ENCODE measurements at regions not wholly inside any gene's neighbourhood (a gene's known extent, or its start where the extent isn't known, plus 50 kb on each side); places are given as distances from the start of the nearest gene placed in this dataset.
"Not testable (repeated sequence)": the region's sequence is repeated elsewhere in the genome, so short reads cannot be mapped to it uniquely, and the experiment has no call there.

DNA sequence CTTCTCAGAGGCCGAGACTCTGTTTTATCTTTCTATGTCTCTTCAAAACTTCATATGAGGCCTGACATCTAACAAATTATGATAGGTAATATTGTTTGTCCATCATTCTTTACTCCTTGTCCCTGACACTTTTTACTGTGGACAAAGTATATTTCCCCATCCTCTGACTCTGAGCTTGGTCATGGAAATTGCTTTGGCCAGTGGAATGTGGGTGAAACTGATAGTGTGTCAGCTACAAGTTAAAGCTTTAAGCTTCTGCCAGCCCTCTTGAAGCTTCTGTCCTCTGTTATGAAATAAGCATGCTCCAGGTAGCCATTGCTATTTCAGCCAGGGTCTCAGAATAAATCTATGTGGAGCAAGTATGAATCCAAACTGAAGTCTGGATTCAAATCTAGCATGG is 604.6 kb downstream of the BCOR start:
- no peaks in the 10 kb centered on the region for H3K4me1 ChIP-seq (ENCODE audit: low read depth, poor library complexity, severe bottlenecking)
- H3K9ac ChIP-seq: no peak overlapping the region
- no peaks in the 10 kb centered on the region for H4K20me1 ChIP-seq (ENCODE audit: insufficient read depth)
- no peaks in the 10 kb centered on the region for H3K79me2 ChIP-seq (ENCODE audit: insufficient read depth, low read depth)
- TF ChIP-seq, protein P1, sequence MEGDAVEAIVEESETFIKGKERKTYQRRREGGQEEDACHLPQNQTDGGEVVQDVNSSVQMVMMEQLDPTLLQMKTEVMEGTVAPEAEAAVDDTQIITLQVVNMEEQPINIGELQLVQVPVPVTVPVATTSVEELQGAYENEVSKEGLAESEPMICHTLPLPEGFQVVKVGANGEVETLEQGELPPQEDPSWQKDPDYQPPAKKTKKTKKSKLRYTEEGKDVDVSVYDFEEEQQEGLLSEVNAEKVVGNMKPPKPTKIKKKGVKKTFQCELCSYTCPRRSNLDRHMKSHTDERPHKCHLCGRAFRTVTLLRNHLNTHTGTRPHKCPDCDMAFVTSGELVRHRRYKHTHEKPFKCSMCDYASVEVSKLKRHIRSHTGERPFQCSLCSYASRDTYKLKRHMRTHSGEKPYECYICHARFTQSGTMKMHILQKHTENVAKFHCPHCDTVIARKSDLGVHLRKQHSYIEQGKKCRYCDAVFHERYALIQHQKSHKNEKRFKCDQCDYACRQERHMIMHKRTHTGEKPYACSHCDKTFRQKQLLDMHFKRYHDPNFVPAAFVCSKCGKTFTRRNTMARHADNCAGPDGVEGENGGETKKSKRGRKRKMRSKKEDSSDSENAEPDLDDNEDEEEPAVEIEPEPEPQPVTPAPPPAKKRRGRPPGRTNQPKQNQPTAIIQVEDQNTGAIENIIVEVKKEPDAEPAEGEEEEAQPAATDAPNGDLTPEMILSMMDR (conservative IDR thresholded peaks at IDR 0.05; ENCODE audit: low read depth, low read length): no peak
- H3K27me3 ChIP-seq (ENCODE audit: insufficient read depth, low read depth): no peaks in the 10 kb centered on the region
- no peak overlapping the region for H3K27ac ChIP-seq
- no peak overlapping the region for H3K4me2 ChIP-seq
- H3K4me3 ChIP-seq (IDR thresholded peaks at IDR 0.05; ENCODE audit: insufficient read depth, low read depth, low read length): no peak overlapping the region
- no peaks in the 10 kb centered on the region for H3K36me3 ChIP-seq (ENCODE audit: insufficient read depth)
- no peak overlapping the region for H2AFZ ChIP-seq (ENCODE audit: low read depth)

- not testable (repeated sequence) for H3K27ac ChIP-seq; H3K4me1 ChIP-seq (ENCODE audit: low read depth, poor library complexity, severe bottlenecking)
Observed at GRCh38 chrX:39497117-39497516, 600.6 kb downstream of the BCOR start.

GRCh38 chrX:39497702-39498265 is 600.0 kb downstream of the BCOR start:
- H3K4me1 ChIP-seq (ENCODE audit: low read depth, poor library complexity, severe bottlenecking): no peaks in the 10 kb centered on the region
- H4K20me1 ChIP-seq (ENCODE audit: insufficient read depth): no peaks in the 10 kb centered on the region
- H3K4me2 ChIP-seq: no peak overlapping the region
- no peaks in the 10 kb centered on the region for H3K36me3 ChIP-seq (ENCODE audit: insufficient read depth)
- H3K27ac ChIP-seq: no peak overlapping the region
- TF ChIP-seq, protein P1 (conservative IDR thresholded peaks at IDR 0.05; ENCODE audit: low read depth, low read length): no peak
- no peak overlapping the region for H2AFZ ChIP-seq (ENCODE audit: low read depth)
- no peaks in the 10 kb centered on the region for H3K79me2 ChIP-seq (ENCODE audit: insufficient read depth, low read depth)
- H3K9ac ChIP-seq: no peak overlapping the region
- no peak overlapping the region for H3K4me3 ChIP-seq (IDR thresholded peaks at IDR 0.05; ENCODE audit: insufficient read depth, low read depth, low read length)
- H3K27me3 ChIP-seq (ENCODE audit: insufficient read depth, low read depth): no peaks in the 10 kb centered on the region

More at GRCh38 chrX:39497117-39497516, 600.6 kb downstream of the BCOR start:
- not testable (repeated sequence) for H2AFZ ChIP-seq (ENCODE audit: low read depth); H3K27me3 ChIP-seq (ENCODE audit: insufficient read depth, low read depth); H3K4me2 ChIP-seq; H3K9ac ChIP-seq; H3K36me3 ChIP-seq (ENCODE audit: insufficient read depth); H3K79me2 ChIP-seq (ENCODE audit: insufficient read depth, low read depth); H4K20me1 ChIP-seq (ENCODE audit: insufficient read depth); H3K4me3 ChIP-seq (IDR thresholded peaks at IDR 0.05; ENCODE audit: insufficient read depth, low read depth, low read length)

DNA sequence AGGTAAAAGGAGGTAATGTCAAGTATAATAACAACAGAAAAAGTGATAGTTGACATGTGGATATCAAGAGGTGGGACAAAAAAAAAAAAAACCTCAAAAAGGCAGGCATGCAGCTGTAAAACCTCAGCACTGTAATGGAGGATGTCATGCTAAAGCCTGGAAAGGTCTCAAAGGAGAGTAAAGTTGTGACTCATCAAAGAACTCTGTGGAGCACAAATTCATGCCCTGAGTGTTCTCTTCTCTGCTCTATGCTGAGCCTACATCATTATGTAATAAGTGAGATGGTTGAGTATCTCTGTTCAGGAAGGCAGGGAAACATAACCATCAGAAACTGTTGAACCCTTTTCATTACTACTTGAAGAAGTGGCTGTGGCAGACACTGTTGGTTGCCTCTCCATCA is 597.8 kb downstream of the BCOR start:
- Histone ChIP-seq H2AFZ (ENCODE audit: low read depth) (no peak overlapping the region), H4K20me1 (ENCODE audit: insufficient read depth) (no peaks in the 10 kb centered on the region), H3K27me3 (ENCODE audit: insufficient read depth, low read depth) (no peaks in the 10 kb centered on the region), H3K4me2 (no peak overlapping the region), H3K27ac (no peak overlapping the region), H3K36me3 (ENCODE audit: insufficient read depth) (no peaks in the 10 kb centered on the region), H3K4me1 (ENCODE audit: low read depth, poor library complexity, severe bottlenecking) (no peaks in the 10 kb centered on the region), H3K79me2 (ENCODE audit: insufficient read depth, low read depth) (no peaks in the 10 kb centered on the region), H3K9ac (no peak overlapping the region), H3K4me3 (IDR thresholded peaks at IDR 0.05; ENCODE audit: insufficient read depth, low read depth, low read length) (no peak overlapping the region)
- TF ChIP-seq, protein P1 (conservative IDR thresholded peaks at IDR 0.05; ENCODE audit: low read depth, low read length): no peak

GRCh38 chrX:39501822-39502221 is 595.9 kb downstream of the BCOR start:
- H4K20me1 ChIP-seq (ENCODE audit: insufficient read depth): no peaks in the 10 kb centered on the region
- TF ChIP-seq, protein P1 (conservative IDR thresholded peaks at IDR 0.05; ENCODE audit: low read depth, low read length): no peak
- no peak overlapping the region for H3K9ac ChIP-seq
- no peaks in the 10 kb centered on the region for H3K27me3 ChIP-seq (ENCODE audit: insufficient read depth, low read depth)
- no peaks in the 10 kb centered on the region for H3K79me2 ChIP-seq (ENCODE audit: insufficient read depth, low read depth)
- H3K36me3 ChIP-seq (ENCODE audit: insufficient read depth): no peaks in the 10 kb centered on the region
- H3K4me1 ChIP-seq (ENCODE audit: low read depth, poor library complexity, severe bottlenecking): no peaks in the 10 kb centered on the region
- H2AFZ ChIP-seq (ENCODE audit: low read depth): no peak overlapping the region
- no peak overlapping the region for H3K27ac ChIP-seq
- H3K4me2 ChIP-seq: no peak overlapping the region
- no peak overlapping the region for H3K4me3 ChIP-seq (IDR thresholded peaks at IDR 0.05; ENCODE audit: insufficient read depth, low read depth, low read length)
